Suprapubic skin (tissue), 4 donors: ENCODE measurements at regions not wholly inside any gene's neighbourhood (a gene's known extent, or its start where the extent isn't known, plus 50 kb on each side); places are given as distances from the start of the nearest gene placed in this dataset.

Source experiments
- DNase-seq, 2 donors: peaks; one replicate each; pipeline ENCODE4 v3.0.0-alpha.2; 2019; ENCODE audit warnings: low spot score in 2 of 2
- H3K27ac ChIP-seq: fragments of 200-600 bp; sonication (generic); one replicate; pipeline ENCODE4 v1.5.1; 2019
- H3K27me3 ChIP-seq: fragments of 200-600 bp; sonication (generic); one replicate; pipeline ENCODE4 v1.5.1; 2019
- H3K36me3 ChIP-seq: fragments of 200-600 bp; sonication (generic); one replicate; pipeline ENCODE4 v1.5.1; 2019
- H3K4me1 ChIP-seq: fragments of 200-600 bp; sonication (generic); one replicate; pipeline ENCODE4 v1.5.1; 2019
- H3K4me3 ChIP-seq: fragments of 200-600 bp; sonication (generic); one replicate; pipeline ENCODE4 v1.5.1; 2019; ENCODE audit warnings: mild to moderate bottlenecking
- H3K9me3 ChIP-seq: fragments of 200-600 bp; sonication (generic); one replicate; pipeline ENCODE4 v1.5.1; 2019
- EP300 ChIP-seq: sonication (generic); formaldehyde crosslinking; IDR thresholded peaks from one replicate; pipeline ENCODE4 v1.6.1; 2017; ENCODE audit warnings: antibody characterized with exemption
- POLR2A ChIP-seq, 2 donors: fragments of 450-650 bp; IDR thresholded peaks; one replicate each; pipeline ENCODE4 v1.6.1; 2017; ENCODE audit warnings: antibody characterized with exemption in 2 of 2, mild to moderate bottlenecking in 2 of 2, moderate library complexity in 2 of 2
- POLR2AphosphoS5 ChIP-seq, 3 donors: sonication (generic); formaldehyde crosslinking; IDR thresholded peaks; one replicate each; pipeline ENCODE4 v1.6.1; 2017; ENCODE audit warnings: antibody characterized with exemption in 3 of 3
- WGBS: methylation state at CpG from one replicate; pipeline ENCODE4 v1.1.5; 2018; 5-methylcytosine and 5-hydroxymethylcytosine counted together
- TF ChIP-seq, protein P1 (sequence below), 2 donors: fragments of 200-600 bp in 1 of 2; fragments of 450-650 bp in 1 of 2; sonication (generic) in 1 of 2; IDR thresholded peaks; one replicate each; pipeline ENCODE4 v1.5.1; 2016 to 2019; ENCODE audit warnings: antibody characterized with exemption in 2 of 2, mild to moderate bottlenecking in 1 of 2, moderate library complexity in 1 of 2

DNA sequence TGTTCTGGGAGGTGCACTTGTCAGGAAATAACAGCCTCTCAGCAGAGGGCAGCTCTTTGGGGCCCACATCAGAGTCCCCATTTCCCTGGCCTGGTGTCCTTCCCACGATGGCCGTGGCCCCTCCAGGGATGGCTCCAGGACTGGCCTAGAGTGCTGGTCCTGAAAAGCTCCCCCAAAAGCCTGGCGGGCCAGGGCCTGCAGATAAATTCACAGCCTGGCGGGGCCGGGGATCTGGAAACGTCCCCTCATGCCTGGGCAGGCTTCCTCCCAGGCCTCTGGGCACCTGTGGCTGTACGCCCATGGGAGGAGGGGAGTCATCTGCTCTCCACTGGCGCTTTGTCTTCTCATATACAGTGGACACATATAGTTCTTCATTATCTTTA is 52.6 kb upstream of the HS6ST1 start:
- H3K4me1 ChIP-seq: peaks cover 44% of the 10 kb centered on the region

GRCh38 chr2:128371648-128372345 is 53.1 kb upstream of the HS6ST1 start:
- TF ChIP-seq POLR2AphosphoS5 (IDR thresholded peaks at IDR 0.05): no peak
- TF ChIP-seq EP300: no peak
- TF ChIP-seq POLR2A (IDR thresholded peaks at IDR 0.05): no peak
- TF ChIP-seq, protein P1, sequence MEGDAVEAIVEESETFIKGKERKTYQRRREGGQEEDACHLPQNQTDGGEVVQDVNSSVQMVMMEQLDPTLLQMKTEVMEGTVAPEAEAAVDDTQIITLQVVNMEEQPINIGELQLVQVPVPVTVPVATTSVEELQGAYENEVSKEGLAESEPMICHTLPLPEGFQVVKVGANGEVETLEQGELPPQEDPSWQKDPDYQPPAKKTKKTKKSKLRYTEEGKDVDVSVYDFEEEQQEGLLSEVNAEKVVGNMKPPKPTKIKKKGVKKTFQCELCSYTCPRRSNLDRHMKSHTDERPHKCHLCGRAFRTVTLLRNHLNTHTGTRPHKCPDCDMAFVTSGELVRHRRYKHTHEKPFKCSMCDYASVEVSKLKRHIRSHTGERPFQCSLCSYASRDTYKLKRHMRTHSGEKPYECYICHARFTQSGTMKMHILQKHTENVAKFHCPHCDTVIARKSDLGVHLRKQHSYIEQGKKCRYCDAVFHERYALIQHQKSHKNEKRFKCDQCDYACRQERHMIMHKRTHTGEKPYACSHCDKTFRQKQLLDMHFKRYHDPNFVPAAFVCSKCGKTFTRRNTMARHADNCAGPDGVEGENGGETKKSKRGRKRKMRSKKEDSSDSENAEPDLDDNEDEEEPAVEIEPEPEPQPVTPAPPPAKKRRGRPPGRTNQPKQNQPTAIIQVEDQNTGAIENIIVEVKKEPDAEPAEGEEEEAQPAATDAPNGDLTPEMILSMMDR (IDR thresholded peaks at IDR 0.05): no peak
- Histone ChIP-seq H3K27me3 (no peaks in the 10 kb centered on the region), H3K27ac (no peak overlapping the region), H3K4me1 (peaks cover 46% of the 10 kb centered on the region), H3K36me3 (no peaks in the 10 kb centered on the region), H3K4me3 (no peak overlapping the region), H3K9me3 (no peaks in the 10 kb centered on the region)
- 80% methylated on average over 3 of the region's 11 CpGs for WGBS
- peak in 1 of 2 donors; percentile 31 for DNase-seq

More for the DNA sequence above, 52.6 kb upstream of the HS6ST1 start:
- 80% methylated on average over 7 of the region's 8 CpGs for WGBS
- TF ChIP-seq EP300 (no peak), POLR2A (IDR thresholded peaks at IDR 0.05) (no peak), POLR2AphosphoS5 (IDR thresholded peaks at IDR 0.05) (no peak)
- TF ChIP-seq, protein P1 (IDR thresholded peaks at IDR 0.05): no peak
- Histone ChIP-seq H3K9me3 (no peaks in the 10 kb centered on the region), H3K27ac (no peak overlapping the region), H3K27me3 (no peaks in the 10 kb centered on the region), H3K4me3 (no peak overlapping the region), H3K36me3 (no peaks in the 10 kb centered on the region)
- DNase-seq: peak in 1 of 2 donors; percentile 42

DNA sequence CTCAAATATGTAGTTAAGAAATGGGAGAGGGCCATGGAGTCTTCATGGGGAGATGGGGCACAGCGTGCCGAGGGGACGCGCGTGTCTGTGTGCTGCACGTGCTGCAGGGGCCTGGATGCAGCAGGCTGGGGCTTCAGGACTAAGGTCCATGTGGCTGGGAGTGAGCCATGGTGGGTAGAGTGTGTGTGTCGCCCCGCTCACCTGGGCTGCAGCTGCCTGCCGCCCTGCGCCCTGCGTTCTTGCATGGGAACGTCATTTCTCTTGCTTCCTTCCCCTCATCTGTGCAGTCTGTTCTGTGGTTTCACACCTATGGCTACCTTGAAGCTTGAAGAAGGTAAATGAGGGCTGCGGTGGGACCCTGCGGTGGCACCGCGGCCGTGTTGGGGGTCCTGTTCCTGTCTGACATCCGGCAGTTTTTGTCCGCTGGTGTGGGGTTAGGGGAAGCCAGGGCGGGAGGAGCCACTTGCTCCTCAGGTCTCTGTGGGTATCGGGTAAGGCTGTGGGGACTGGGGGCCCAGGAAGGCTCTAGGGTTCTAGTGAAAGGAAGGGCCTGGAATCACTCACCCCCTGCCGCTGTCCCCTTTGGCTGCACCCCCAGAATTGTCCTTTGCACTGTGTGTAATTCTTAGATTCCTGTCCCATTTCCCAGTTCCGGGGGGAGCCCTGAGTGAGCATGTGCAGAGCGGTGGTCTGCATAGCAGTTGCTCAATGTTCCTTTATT is 54.1 kb upstream of the HS6ST1 start:
- 97% methylated on average over 15 of the region's 24 CpGs for WGBS
- Histone ChIP-seq H3K27ac (no peak overlapping the region), H3K9me3 (no peaks in the 10 kb centered on the region), H3K27me3 (no peaks in the 10 kb centered on the region), H3K36me3 (no peaks in the 10 kb centered on the region), H3K4me1 (peaks cover 56% of the 10 kb centered on the region), H3K4me3 (no peak overlapping the region)
- TF ChIP-seq EP300 (no peak), POLR2AphosphoS5 (IDR thresholded peaks at IDR 0.05) (no peak), POLR2A (IDR thresholded peaks at IDR 0.05) (no peak)
- TF ChIP-seq, protein P1 (IDR thresholded peaks at IDR 0.05): no peak
- DNase-seq: peak; percentile 25 to 68

- peaks cover 64% of the 10 kb centered on the region for H3K4me1 ChIP-seq
- DNase-seq: peak in 1 of 2 donors; percentile 48
- 66% methylated on average over 9 of the region's 10 CpGs for WGBS
- H3K27ac ChIP-seq: peak overlapping the region; percentile 46
- H3K27me3 ChIP-seq: no peaks in the 10 kb centered on the region
- no peaks in the 10 kb centered on the region for H3K36me3 ChIP-seq
- TF ChIP-seq POLR2A (IDR thresholded peaks at IDR 0.05) (no peak), EP300 (no peak), POLR2AphosphoS5 (IDR thresholded peaks at IDR 0.05) (no peak)
- TF ChIP-seq, protein P1 (IDR thresholded peaks at IDR 0.05): no peak
- H3K4me3 ChIP-seq: no peak overlapping the region
- H3K9me3 ChIP-seq: no peaks in the 10 kb centered on the region
Measured at GRCh38 chr2:128373451-128374000, 54.9 kb upstream of the HS6ST1 start.
